ENCODE measurements at regions not wholly inside any gene's neighbourhood (a gene's known extent, or its start where the extent isn't known, plus 50 kb on each side); places are given as distances from the start of the nearest gene placed in this dataset.

DNA sequence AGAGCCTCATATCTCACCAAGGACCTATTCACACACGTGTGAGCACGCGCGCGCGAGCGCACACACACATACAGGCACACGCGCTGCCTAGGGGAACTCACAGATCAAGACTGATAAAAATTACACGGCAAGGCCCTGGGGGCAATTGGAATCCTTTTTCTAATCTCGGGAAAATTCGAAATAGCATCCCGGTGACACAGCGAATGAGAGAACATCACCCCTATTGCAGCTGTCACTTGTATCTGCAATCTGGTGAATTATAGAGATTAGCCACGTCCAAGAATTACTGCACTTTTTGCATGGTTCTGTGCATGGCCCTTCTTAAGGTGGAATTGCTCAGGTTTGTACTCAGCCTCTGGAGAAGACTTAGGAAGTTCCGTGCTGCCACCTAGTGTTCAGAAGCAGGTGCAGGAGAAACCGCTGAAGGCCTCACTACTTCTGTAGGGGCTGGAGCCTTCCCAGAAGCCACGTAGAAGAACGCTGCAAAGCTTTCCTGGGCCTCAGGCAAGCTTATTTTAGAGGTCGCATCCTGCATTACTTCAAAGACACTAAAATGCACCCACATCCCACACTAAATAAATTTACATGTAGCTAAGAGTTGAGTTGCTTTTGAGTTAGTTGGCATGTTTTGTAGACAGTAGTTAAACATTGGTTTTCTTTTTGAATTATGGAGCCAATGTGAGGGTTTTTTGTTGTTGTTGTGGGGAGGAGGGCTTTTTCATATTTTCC, 229.2 kb upstream of the CAMK1G start:
- TF ChIP-seq, protein P1, sequence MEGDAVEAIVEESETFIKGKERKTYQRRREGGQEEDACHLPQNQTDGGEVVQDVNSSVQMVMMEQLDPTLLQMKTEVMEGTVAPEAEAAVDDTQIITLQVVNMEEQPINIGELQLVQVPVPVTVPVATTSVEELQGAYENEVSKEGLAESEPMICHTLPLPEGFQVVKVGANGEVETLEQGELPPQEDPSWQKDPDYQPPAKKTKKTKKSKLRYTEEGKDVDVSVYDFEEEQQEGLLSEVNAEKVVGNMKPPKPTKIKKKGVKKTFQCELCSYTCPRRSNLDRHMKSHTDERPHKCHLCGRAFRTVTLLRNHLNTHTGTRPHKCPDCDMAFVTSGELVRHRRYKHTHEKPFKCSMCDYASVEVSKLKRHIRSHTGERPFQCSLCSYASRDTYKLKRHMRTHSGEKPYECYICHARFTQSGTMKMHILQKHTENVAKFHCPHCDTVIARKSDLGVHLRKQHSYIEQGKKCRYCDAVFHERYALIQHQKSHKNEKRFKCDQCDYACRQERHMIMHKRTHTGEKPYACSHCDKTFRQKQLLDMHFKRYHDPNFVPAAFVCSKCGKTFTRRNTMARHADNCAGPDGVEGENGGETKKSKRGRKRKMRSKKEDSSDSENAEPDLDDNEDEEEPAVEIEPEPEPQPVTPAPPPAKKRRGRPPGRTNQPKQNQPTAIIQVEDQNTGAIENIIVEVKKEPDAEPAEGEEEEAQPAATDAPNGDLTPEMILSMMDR (IDR thresholded peaks at IDR 0.05): no peak
- H3K27ac ChIP-seq: no peak overlapping the region
- no peak overlapping the region for H3K4me3 ChIP-seq
- no peak for DNase-seq (ENCODE audit: low spot score)

DNA sequence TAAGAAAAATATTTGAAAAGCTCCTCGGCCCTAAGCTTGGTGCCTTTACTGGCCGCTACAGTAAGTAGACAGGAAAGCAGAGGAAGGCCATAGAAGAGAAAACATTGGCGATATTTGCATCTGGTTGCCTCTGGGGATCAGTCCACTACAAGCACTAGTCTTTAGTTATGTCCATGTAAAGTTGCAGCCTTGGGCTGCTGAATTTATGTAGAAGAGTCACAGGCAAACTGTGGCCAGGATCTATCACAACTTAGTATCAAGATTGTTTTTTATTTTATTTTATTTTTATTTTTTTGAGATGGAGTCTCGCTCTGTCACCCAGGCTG, 228.7 kb upstream of the CAMK1G start:
- no peak overlapping the region for H3K4me3 ChIP-seq
- H3K27ac ChIP-seq: no peak overlapping the region
- TF ChIP-seq, protein P1 (IDR thresholded peaks at IDR 0.05): no peak
- DNase-seq (ENCODE audit: low spot score): no peak

DNA sequence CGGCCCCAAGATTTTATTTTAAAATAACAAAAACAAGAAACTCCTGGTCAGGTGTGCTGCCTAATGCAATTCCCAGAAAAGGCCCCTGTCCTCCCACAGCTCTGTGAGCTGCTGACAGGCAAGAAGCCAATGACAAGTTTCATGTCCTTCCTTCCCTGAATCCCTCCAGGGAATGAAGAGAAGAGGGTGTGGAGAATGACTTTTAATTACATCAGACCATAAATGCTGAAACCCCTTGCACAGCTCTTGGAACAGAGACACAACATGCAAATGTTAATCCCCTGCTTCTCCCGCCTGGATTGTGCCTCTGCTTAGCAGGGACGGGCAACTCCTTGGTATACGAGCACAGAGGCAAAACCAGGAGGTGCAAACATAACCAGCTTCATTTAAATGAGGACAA, 228.1 kb upstream of the CAMK1G start:
- DNase-seq (ENCODE audit: low spot score): no peak
- TF ChIP-seq, protein P1 (IDR thresholded peaks at IDR 0.05): no peak
- H3K27ac ChIP-seq: no peak overlapping the region
- H3K4me3 ChIP-seq: no peak overlapping the region

DNA sequence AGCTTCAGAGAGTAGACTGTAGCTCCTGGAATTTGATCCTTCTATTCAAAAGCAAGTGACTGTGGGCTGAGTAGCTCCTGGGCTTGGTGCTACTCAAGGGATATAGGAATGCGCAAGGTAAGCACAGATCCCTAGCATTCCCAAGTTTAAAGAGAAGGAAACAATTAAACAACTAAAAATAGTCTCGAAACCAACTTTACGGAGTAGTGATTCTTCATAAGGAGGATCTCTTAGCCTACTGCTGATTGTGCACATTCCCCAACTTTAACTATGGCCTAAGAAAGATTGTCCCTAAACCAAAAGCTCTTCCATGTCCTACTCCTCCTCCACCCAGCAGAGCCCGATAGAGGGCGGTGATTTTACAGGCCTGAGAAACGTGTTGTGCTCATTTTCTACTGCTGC, 226.5 kb upstream of the CAMK1G start:
- no peak overlapping the region for H3K4me3 ChIP-seq
- DNase-seq (ENCODE audit: low spot score): no peak
- no peak overlapping the region for H3K27ac ChIP-seq
- TF ChIP-seq, protein P1 (IDR thresholded peaks at IDR 0.05): no peak

DNA sequence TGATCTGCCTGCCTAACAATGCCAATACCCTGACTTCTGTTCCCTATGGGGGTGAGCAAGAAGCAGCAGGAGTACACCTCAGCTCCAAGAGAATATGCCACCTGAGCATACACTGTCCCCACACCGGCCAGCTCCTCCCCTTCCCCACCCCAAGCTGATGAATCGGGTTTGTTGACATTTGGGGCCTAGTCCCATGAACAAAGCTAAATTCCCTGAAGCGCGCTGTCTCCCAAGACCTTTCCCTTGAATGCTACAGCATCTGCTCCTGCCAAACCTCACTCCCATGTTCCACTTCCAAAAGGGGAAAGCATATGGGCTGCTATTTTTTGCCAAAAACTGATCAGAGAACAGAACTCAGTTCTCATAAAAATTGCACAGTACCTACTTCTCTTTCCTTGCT, 220.4 kb upstream of the CAMK1G start:
- no peak overlapping the region for H3K27ac ChIP-seq
- TF ChIP-seq, protein P1 (IDR thresholded peaks at IDR 0.05): no peak
- no peak overlapping the region for H3K4me3 ChIP-seq
- DNase-seq (ENCODE audit: low spot score): no peak

DNA sequence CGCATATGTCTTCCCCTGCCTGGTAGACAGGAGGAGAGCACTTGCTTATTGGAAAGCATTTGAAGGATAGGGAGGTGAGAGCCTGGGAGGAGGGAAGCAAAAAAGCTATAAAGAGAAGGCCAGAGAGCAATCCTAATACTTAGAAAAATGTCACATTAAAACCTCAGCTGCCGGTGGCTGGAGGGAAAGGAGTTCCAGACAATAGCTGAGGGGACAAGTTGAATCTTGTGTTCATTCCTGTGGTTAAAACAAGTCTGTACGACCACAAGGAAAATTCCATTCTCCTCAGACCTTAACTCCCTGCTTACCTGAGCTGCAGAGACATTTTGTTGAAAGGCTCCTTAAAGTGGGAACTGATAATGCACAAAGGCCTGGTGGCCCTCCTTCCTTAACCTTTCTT, 218.8 kb upstream of the CAMK1G start:
- TF ChIP-seq, protein P1 (IDR thresholded peaks at IDR 0.05): no peak
- Histone ChIP-seq H3K27ac (no peak overlapping the region), H3K4me3 (no peak overlapping the region)
- no peak for DNase-seq (ENCODE audit: low spot score)

DNA sequence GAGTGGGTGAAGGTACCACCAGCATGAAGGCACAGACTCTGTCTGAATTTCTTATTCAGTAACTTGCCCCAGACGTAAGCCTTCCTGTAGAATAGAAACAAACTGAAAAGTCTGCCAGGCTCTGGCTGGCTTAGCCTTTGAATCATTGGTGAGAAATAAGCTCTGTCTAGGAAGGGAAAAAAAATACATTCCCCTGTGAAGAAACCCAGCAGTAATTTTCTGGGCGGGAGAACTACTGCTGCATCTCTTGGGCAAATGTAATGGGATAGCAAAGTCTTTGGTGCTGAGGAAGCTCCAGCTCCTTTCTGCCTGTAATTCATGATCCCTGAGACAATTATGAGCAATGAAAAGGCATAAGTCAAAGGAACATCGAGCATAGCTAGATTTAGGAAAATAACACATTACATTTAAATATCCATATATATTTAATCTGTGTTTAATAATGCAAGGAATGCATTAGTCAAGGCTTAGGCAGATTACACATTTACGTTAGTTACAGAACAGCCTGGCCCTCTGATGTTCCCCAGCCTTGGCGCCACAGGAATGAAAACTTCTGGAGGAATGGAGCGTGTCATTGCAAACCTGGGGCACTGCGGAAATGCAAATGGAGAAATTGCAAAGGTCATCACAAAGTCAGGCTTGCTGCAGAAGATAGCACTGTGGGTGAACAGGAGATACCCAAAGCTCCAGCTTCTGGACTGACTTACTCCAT, 216.3 kb upstream of the CAMK1G start:
- DNase-seq (ENCODE audit: low spot score): no peak
- TF ChIP-seq, protein P1 (IDR thresholded peaks at IDR 0.05): no peak
- H3K4me3 ChIP-seq: no peak overlapping the region
- H3K27ac ChIP-seq: no peak overlapping the region
